ENCODE measurements at regions not wholly inside any gene's neighbourhood (a gene's known extent, or its start where the extent isn't known, plus 50 kb on each side); places are given as distances from the start of the nearest gene placed in this dataset.

DNA sequence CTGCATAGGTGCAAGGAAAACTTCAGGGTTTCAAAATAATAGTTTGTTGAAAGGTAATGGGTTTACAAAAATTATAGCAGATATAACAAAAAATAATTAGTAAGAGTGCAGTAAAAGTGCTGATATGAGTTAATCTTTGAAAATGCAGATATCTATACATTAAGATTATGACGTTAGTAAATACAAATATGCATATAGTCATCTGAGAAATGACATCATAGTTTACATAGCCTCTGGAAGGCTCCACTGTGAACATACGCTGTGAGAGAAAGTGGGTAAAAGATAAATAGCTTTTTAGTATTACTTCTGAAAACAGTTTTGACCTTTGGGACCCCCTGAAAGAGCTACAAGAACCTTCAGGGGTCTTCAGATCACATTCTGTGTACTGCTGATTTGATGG is 356.2 kb upstream of the SNX7 start:
- no CpG with 5 or more reads among the region's 2 CpGs for WGBS (ENCODE audit: insufficient coverage)
- no peaks in the 10 kb centered on the region for H3K36me3 ChIP-seq (ENCODE audit: control insufficient read depth, insufficient read depth, low read length)
- no peaks in the 10 kb centered on the region for H3K27me3 ChIP-seq (ENCODE audit: control insufficient read depth, insufficient read depth, low read length)
- H3K27ac ChIP-seq (ENCODE audit: low read length): no peak overlapping the region
- H3K4me3 ChIP-seq (ENCODE audit: low read length): no peak overlapping the region
- no peak for DNase-seq
- H3K4me1 ChIP-seq (ENCODE audit: control insufficient read depth, insufficient read depth, low read length): no peaks in the 10 kb centered on the region
- no peaks in the 10 kb centered on the region for H3K9me3 ChIP-seq (replicated peaks; ENCODE audit: control insufficient read depth, low read depth, low read length)

- Histone ChIP-seq H3K9me3 (replicated peaks; ENCODE audit: control insufficient read depth, low read depth, low read length) (no peaks in the 10 kb centered on the region), H3K4me3 (ENCODE audit: low read length) (no peak overlapping the region), H3K27ac (ENCODE audit: low read length) (no peak overlapping the region), H3K4me1 (ENCODE audit: control insufficient read depth, insufficient read depth, low read length) (no peaks in the 10 kb centered on the region), H3K36me3 (ENCODE audit: control insufficient read depth, insufficient read depth, low read length) (no peaks in the 10 kb centered on the region), H3K27me3 (ENCODE audit: control insufficient read depth, insufficient read depth, low read length) (no peaks in the 10 kb centered on the region)
- DNase-seq: no peak
Observed at GRCh38 chr1:98304888-98305287, 356.6 kb upstream of the SNX7 start.

GRCh38 chr1:98299861-98300260 is 361.7 kb upstream of the SNX7 start:
- no peak for DNase-seq
- Histone ChIP-seq H3K9me3 (replicated peaks; ENCODE audit: control insufficient read depth, low read depth, low read length) (no peaks in the 10 kb centered on the region), H3K27ac (ENCODE audit: low read length) (no peak overlapping the region), H3K4me3 (ENCODE audit: low read length) (no peak overlapping the region), H3K4me1 (ENCODE audit: control insufficient read depth, insufficient read depth, low read length) (no peaks in the 10 kb centered on the region), H3K27me3 (ENCODE audit: control insufficient read depth, insufficient read depth, low read length) (no peaks in the 10 kb centered on the region), H3K36me3 (ENCODE audit: control insufficient read depth, insufficient read depth, low read length) (no peaks in the 10 kb centered on the region)
- no CpG with 5 or more reads among the region's 3 CpGs for WGBS (ENCODE audit: insufficient coverage)

DNA sequence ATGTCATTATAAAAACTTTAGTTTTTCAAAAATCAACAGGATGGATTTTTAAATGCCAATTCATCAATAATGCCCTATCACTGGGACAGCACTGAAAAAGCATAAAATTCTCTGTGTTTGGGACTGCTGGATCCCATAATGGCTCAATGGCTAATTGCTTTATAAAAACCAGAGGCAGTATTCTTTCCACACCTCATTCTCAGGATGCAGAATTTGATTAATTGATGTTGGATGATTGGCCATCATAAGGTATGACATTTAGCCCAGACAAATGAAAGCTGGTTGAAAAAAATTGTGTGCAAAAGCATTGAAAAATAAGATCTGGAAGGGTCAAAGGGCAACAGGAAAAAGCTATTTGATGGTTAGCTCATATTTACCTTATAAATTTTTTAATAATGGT is 362.2 kb upstream of the SNX7 start:
- Histone ChIP-seq H3K4me3 (ENCODE audit: low read length) (no peak overlapping the region), H3K9me3 (replicated peaks; ENCODE audit: control insufficient read depth, low read depth, low read length) (no peaks in the 10 kb centered on the region), H3K36me3 (ENCODE audit: control insufficient read depth, insufficient read depth, low read length) (no peaks in the 10 kb centered on the region), H3K27ac (ENCODE audit: low read length) (no peak overlapping the region), H3K4me1 (ENCODE audit: control insufficient read depth, insufficient read depth, low read length) (no peaks in the 10 kb centered on the region), H3K27me3 (ENCODE audit: control insufficient read depth, insufficient read depth, low read length) (no peaks in the 10 kb centered on the region)
- no peak for DNase-seq

- H3K36me3 ChIP-seq (ENCODE audit: control insufficient read depth, insufficient read depth, low read length): no peaks in the 10 kb centered on the region
- WGBS (ENCODE audit: insufficient coverage): no CpG with 5 or more reads among the region's 2 CpGs
- no peak for DNase-seq
- no peaks in the 10 kb centered on the region for H3K9me3 ChIP-seq (replicated peaks; ENCODE audit: control insufficient read depth, low read depth, low read length)
- no peaks in the 10 kb centered on the region for H3K4me1 ChIP-seq (ENCODE audit: control insufficient read depth, insufficient read depth, low read length)
- H3K27me3 ChIP-seq (ENCODE audit: control insufficient read depth, insufficient read depth, low read length): no peaks in the 10 kb centered on the region
- H3K4me3 ChIP-seq (ENCODE audit: low read length): no peak overlapping the region
- H3K27ac ChIP-seq (ENCODE audit: low read length): no peak overlapping the region
Observed at GRCh38 chr1:98298319-98298718, 363.2 kb upstream of the SNX7 start.

GRCh38 chr1:98296681-98297080 is 364.8 kb upstream of the SNX7 start:
- no peak for DNase-seq
- Histone ChIP-seq H3K27me3 (ENCODE audit: control insufficient read depth, insufficient read depth, low read length) (no peaks in the 10 kb centered on the region), H3K4me3 (ENCODE audit: low read length) (no peak overlapping the region), H3K9me3 (replicated peaks; ENCODE audit: control insufficient read depth, low read depth, low read length) (no peaks in the 10 kb centered on the region), H3K4me1 (ENCODE audit: control insufficient read depth, insufficient read depth, low read length) (no peaks in the 10 kb centered on the region), H3K36me3 (ENCODE audit: control insufficient read depth, insufficient read depth, low read length) (no peaks in the 10 kb centered on the region), H3K27ac (ENCODE audit: low read length) (no peak overlapping the region)
- no CpG with 5 or more reads among the region's 1 CpG for WGBS (ENCODE audit: insufficient coverage)

- no CpG with 5 or more reads among the region's 2 CpGs for WGBS (ENCODE audit: insufficient coverage)
- no peak overlapping the region for H3K27ac ChIP-seq (ENCODE audit: low read length)
- DNase-seq: no peak
Observed at GRCh38 chr1:98294127-98294526, 367.4 kb upstream of the SNX7 start.

DNA sequence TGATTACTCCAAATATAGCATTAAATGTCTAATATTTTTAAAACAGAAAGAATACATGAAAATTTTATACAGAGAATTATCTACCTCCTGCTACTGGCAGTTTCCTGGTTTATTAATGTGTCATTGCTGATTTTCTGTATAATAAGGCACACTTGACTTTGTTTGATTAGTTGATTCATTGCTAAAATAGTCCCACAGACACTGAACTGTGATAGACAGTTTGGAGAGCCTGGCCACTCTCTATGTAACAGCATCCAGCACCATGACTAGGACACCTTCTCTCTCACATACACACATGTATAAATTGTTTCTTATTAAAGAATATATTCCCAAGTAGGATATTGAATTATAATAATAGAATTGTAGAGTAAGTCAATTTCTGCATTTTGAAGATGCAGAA is 368.5 kb upstream of the SNX7 start:
- no peak overlapping the region for H3K27ac ChIP-seq (ENCODE audit: low read length)
- H3K36me3 ChIP-seq (ENCODE audit: control insufficient read depth, insufficient read depth, low read length): no peaks in the 10 kb centered on the region
- DNase-seq: no peak
- no peaks in the 10 kb centered on the region for H3K27me3 ChIP-seq (ENCODE audit: control insufficient read depth, insufficient read depth, low read length)
- no peaks in the 10 kb centered on the region for H3K4me1 ChIP-seq (ENCODE audit: control insufficient read depth, insufficient read depth, low read length)
- no peaks in the 10 kb centered on the region for H3K9me3 ChIP-seq (replicated peaks; ENCODE audit: control insufficient read depth, low read depth, low read length)
- H3K4me3 ChIP-seq (ENCODE audit: low read length): no peak overlapping the region

More at GRCh38 chr1:98294127-98294526, 367.4 kb upstream of the SNX7 start:
- no peaks in the 10 kb centered on the region for H3K36me3 ChIP-seq (ENCODE audit: control insufficient read depth, insufficient read depth, low read length)
- H3K4me1 ChIP-seq (ENCODE audit: control insufficient read depth, insufficient read depth, low read length): no peaks in the 10 kb centered on the region
- H3K4me3 ChIP-seq (ENCODE audit: low read length): no peak overlapping the region
- H3K9me3 ChIP-seq (replicated peaks; ENCODE audit: control insufficient read depth, low read depth, low read length): no peaks in the 10 kb centered on the region
- H3K27me3 ChIP-seq (ENCODE audit: control insufficient read depth, insufficient read depth, low read length): no peaks in the 10 kb centered on the region

GRCh38 chr1:98289311-98289710 is 368.5 kb upstream of the DPYD start:
- Histone ChIP-seq H3K4me1 (ENCODE audit: control insufficient read depth, insufficient read depth, low read length) (no peaks in the 10 kb centered on the region), H3K4me3 (ENCODE audit: low read length) (no peak overlapping the region), H3K36me3 (ENCODE audit: control insufficient read depth, insufficient read depth, low read length) (no peaks in the 10 kb centered on the region), H3K27ac (ENCODE audit: low read length) (no peak overlapping the region), H3K27me3 (ENCODE audit: control insufficient read depth, insufficient read depth, low read length) (no peaks in the 10 kb centered on the region), H3K9me3 (replicated peaks; ENCODE audit: control insufficient read depth, low read depth, low read length) (no peaks in the 10 kb centered on the region)
- WGBS (ENCODE audit: insufficient coverage): no CpG with 5 or more reads among the region's 1 CpG
- DNase-seq: peak; percentile 79

GRCh38 chr1:98288494-98288893 is 367.7 kb upstream of the DPYD start:
- WGBS (ENCODE audit: insufficient coverage): no CpG with 5 or more reads among the region's 2 CpGs
- no peaks in the 10 kb centered on the region for H3K27me3 ChIP-seq (ENCODE audit: control insufficient read depth, insufficient read depth, low read length)
- H3K36me3 ChIP-seq (ENCODE audit: control insufficient read depth, insufficient read depth, low read length): no peaks in the 10 kb centered on the region
- H3K4me1 ChIP-seq (ENCODE audit: control insufficient read depth, insufficient read depth, low read length): no peaks in the 10 kb centered on the region
- no peaks in the 10 kb centered on the region for H3K9me3 ChIP-seq (replicated peaks; ENCODE audit: control insufficient read depth, low read depth, low read length)
- no peak for DNase-seq
- no peak overlapping the region for H3K4me3 ChIP-seq (ENCODE audit: low read length)
- no peak overlapping the region for H3K27ac ChIP-seq (ENCODE audit: low read length)

DNA sequence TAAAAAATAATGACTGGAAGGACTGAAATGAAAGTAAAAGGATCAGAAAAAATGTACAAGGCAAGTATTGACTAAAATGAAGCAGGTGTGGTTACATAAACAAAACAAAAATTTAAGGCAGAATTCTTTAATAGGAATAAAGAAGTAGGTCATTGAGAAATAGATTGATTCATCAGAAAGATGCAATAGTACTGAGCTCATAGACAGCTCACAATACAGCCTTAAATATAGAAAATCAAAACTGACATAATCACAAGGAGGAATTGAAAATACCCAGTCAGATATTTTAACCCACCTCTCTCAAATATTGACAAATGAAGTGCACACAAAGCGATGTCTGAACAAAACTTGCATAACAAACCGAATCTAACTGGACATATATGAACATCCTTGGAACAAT is 366.8 kb upstream of the DPYD start:
- WGBS (ENCODE audit: insufficient coverage): no CpG with 5 or more reads among the region's 2 CpGs
- Histone ChIP-seq H3K36me3 (ENCODE audit: control insufficient read depth, insufficient read depth, low read length) (no peaks in the 10 kb centered on the region), H3K27ac (ENCODE audit: low read length) (no peak overlapping the region), H3K4me3 (ENCODE audit: low read length) (no peak overlapping the region), H3K4me1 (ENCODE audit: control insufficient read depth, insufficient read depth, low read length) (no peaks in the 10 kb centered on the region), H3K27me3 (ENCODE audit: control insufficient read depth, insufficient read depth, low read length) (no peaks in the 10 kb centered on the region), H3K9me3 (replicated peaks; ENCODE audit: control insufficient read depth, low read depth, low read length) (no peaks in the 10 kb centered on the region)
- DNase-seq: no peak
